H9 (cell line): ENCODE measurements at regions not wholly inside any gene's neighbourhood (a gene's known extent, or its start where the extent isn't known, plus 50 kb on each side); places are given as distances from the start of the nearest gene placed in this dataset.

Experiments used
- DNase-seq: peaks from one replicate; pipeline ENCODE4 v3.0.0-alpha.2; 2017
- H2AFZ ChIP-seq: one replicate; pipeline ENCODE4 v1.6.1; 2013; ENCODE audit warnings: mild to moderate bottlenecking, low read length, control low read depth, moderate library complexity
- H2AK5ac ChIP-seq: 2 replicates; pipeline ENCODE4 v1.6.1; 2013; ENCODE audit warnings: low read length, control low read depth, mixed read lengths; ENCODE audit not compliant: insufficient read length
- H2BK120ac ChIP-seq: one replicate; pipeline ENCODE4 v1.6.1; 2013; ENCODE audit warnings: low read depth, mild to moderate bottlenecking, low read length, control low read depth, inconsistent platforms; ENCODE audit not compliant: poor library complexity, severe bottlenecking
- H2BK12ac ChIP-seq: 2 replicates; pipeline ENCODE4 v1.6.1; 2013; ENCODE audit warnings: low read length, control low read depth, mixed read lengths, low read depth; ENCODE audit not compliant: insufficient read length
- H2BK15ac ChIP-seq: 2 replicates; pipeline ENCODE4 v1.6.1; 2013; ENCODE audit warnings: low read depth, low read length, control low read depth
- H2BK20ac ChIP-seq: one replicate; pipeline ENCODE4 v1.6.1; 2013; ENCODE audit warnings: low read depth, mild to moderate bottlenecking, low read length, control low read depth, inconsistent platforms; ENCODE audit not compliant: poor library complexity, severe bottlenecking
- H2BK5ac ChIP-seq: 2 replicates; pipeline ENCODE4 v1.6.1; 2013; ENCODE audit warnings: low read length, control low read depth, mixed read lengths; ENCODE audit not compliant: insufficient read length
- H3K14ac ChIP-seq: 2 replicates; pipeline ENCODE4 v1.6.1; 2013; ENCODE audit warnings: low read length, control low read depth; ENCODE audit not compliant: insufficient read depth
- H3K18ac ChIP-seq: 2 replicates; pipeline ENCODE4 v1.6.1; 2013; ENCODE audit warnings: low read depth, mild to moderate bottlenecking, mixed read lengths, low read length, control low read depth; ENCODE audit not compliant: insufficient read length
- H3K23ac ChIP-seq: 2 replicates; pipeline ENCODE4 v1.6.1; 2013; ENCODE audit warnings: low read length, control low read depth, mixed read lengths, low read depth; ENCODE audit not compliant: insufficient read length
- H3K23me2 ChIP-seq: 2 replicates; pipeline ENCODE4 v1.6.1; 2013; ENCODE audit warnings: low read depth, mild to moderate bottlenecking, mixed read lengths, low read length, control low read depth; ENCODE audit not compliant: insufficient read length, poor library complexity, severe bottlenecking
- H3K27ac ChIP-seq: 2 replicates; pipeline ENCODE4 v1.5.1; 2013; ENCODE audit warnings: low read length, control low read depth, mixed read lengths, low read depth; ENCODE audit not compliant: insufficient read length
- H3K27me3 ChIP-seq: 2 replicates; pipeline ENCODE4 v1.6.1; 2013; ENCODE audit warnings: low read length, control low read depth, inconsistent platforms; ENCODE audit not compliant: insufficient read depth
- H3K4ac ChIP-seq: 2 replicates; pipeline ENCODE4 v1.6.1; 2013; ENCODE audit warnings: low read depth, mild to moderate bottlenecking, control low read depth, inconsistent platforms, low read length, moderate library complexity
- H3K4me1 ChIP-seq: 2 replicates; pipeline ENCODE4 v1.6.1; 2013; ENCODE audit warnings: low read length, control low read depth, inconsistent platforms; ENCODE audit not compliant: insufficient read depth
- H3K4me2 ChIP-seq: 2 replicates; pipeline ENCODE4 v1.6.1; 2013; ENCODE audit warnings: low read length, control low read depth, mixed read lengths; ENCODE audit not compliant: insufficient read length, insufficient read depth
- H3K56ac ChIP-seq: 2 replicates; pipeline ENCODE4 v1.6.1; 2013; ENCODE audit warnings: low read depth, mild to moderate bottlenecking, mixed read lengths, low read length, control low read depth; ENCODE audit not compliant: insufficient read length
- H3K79me1 ChIP-seq: 2 replicates; pipeline ENCODE4 v1.6.1; 2013; ENCODE audit warnings: low read depth, mild to moderate bottlenecking, moderate library complexity, low read length, control low read depth, inconsistent platforms; ENCODE audit not compliant: insufficient read depth, poor library complexity, severe bottlenecking
- H3K79me2 ChIP-seq: 2 replicates; pipeline ENCODE4 v1.6.1; 2013; ENCODE audit warnings: low read length, control low read depth, inconsistent platforms; ENCODE audit not compliant: insufficient read depth
- H3K9ac ChIP-seq: 2 replicates; pipeline ENCODE4 v1.6.1; 2013; ENCODE audit warnings: low read length, control low read depth, mixed read lengths; ENCODE audit not compliant: insufficient read length; ENCODE audit errors: extremely low read depth
- H3K9me3 ChIP-seq: one replicate; pipeline ENCODE4 v1.6.1; 2013; ENCODE audit warnings: low read depth, low read length, inconsistent platforms; ENCODE audit not compliant: control insufficient read depth
- H3T11ph ChIP-seq: one replicate; pipeline ENCODE4 v1.6.1; 2013; ENCODE audit warnings: mild to moderate bottlenecking, low read length, control low read depth, inconsistent platforms
- H4K20me1 ChIP-seq: one replicate; pipeline ENCODE4 v1.6.1; 2013; ENCODE audit not compliant: control insufficient read depth, insufficient read length, insufficient read depth
- H4K5ac ChIP-seq: 2 replicates; pipeline ENCODE4 v1.6.1; 2013; ENCODE audit warnings: low read depth, mild to moderate bottlenecking, mixed read lengths, low read length, control low read depth; ENCODE audit not compliant: insufficient read length
- H4K8ac ChIP-seq: replicated peaks from 2 replicates; pipeline ENCODE4 v1.6.1; 2013; ENCODE audit warnings: low read length, control low read depth, mixed read lengths, low read depth; ENCODE audit not compliant: insufficient read length
- H4K91ac ChIP-seq: 2 replicates; pipeline ENCODE4 v1.6.1; 2013; ENCODE audit warnings: low read depth, mild to moderate bottlenecking, moderate library complexity, mixed read lengths, low read length, control low read depth; ENCODE audit not compliant: insufficient read length
- H3K27ac Mint-ChIP-seq, 3 experiments: 2 replicates in 2 of 3; 3 replicates in 1 of 3; pipeline ENCODE4 v1.8.0; 2020 to 2021; ENCODE audit warnings: mixed read lengths in 3 of 3, mild to moderate bottlenecking in 1 of 3, moderate library complexity in 1 of 3
- H3K27me3 Mint-ChIP-seq: 2 replicates; pipeline ENCODE4 v1.8.0; 2021; ENCODE audit warnings: low read depth, mild to moderate bottlenecking, moderate library complexity, mixed read lengths
- H3K36me3 Mint-ChIP-seq, 3 experiments: 2 replicates in 2 of 3; 3 replicates in 1 of 3; pipeline ENCODE4 v1.8.0; 2020 to 2021; ENCODE audit warnings: low read depth in 3 of 3, mixed read lengths in 3 of 3; ENCODE audit not compliant: insufficient read depth in 1 of 3
- H3K4me1 Mint-ChIP-seq, 2 experiments: 2 replicates each; pipeline ENCODE4 v1.8.0; 2020; ENCODE audit warnings: mixed read lengths in 2 of 2
- H3K4me3 Mint-ChIP-seq, 2 experiments: 2 replicates in 1 of 2; 3 replicates in 1 of 2; pipeline ENCODE4 v1.8.0; 2020 to 2021; ENCODE audit warnings: mild to moderate bottlenecking in 2 of 2, mixed read lengths in 2 of 2, moderate library complexity in 1 of 2
- H3K9me3 Mint-ChIP-seq, 2 experiments: 2 replicates in 1 of 2; 3 replicates in 1 of 2; pipeline ENCODE4 v1.8.0; 2020; ENCODE audit warnings: mild to moderate bottlenecking in 2 of 2, mixed read lengths in 2 of 2, moderate library complexity in 1 of 2
- WGBS: extraction: QIAGEN DNeasy Blood & Tissue Kit; methylation state at CpG from one replicate; pipeline ENCODE4 v1.1.7; 2013; ENCODE audit warnings: missing lambda C conversion rate, low lambda C conversion rate, mixed read lengths; ENCODE audit not compliant: insufficient read length; ENCODE audit errors: extremely low coverage; 5-methylcytosine and 5-hydroxymethylcytosine counted together
- TF ChIP-seq, protein P1 (sequence below): fragments of 200-600 bp; sonication (generic); conservative IDR thresholded peaks from 3 replicates; pipeline ENCODE4 v1.8.0; 2021; ENCODE audit warnings: antibody characterized with exemption, mild to moderate bottlenecking

DNA sequence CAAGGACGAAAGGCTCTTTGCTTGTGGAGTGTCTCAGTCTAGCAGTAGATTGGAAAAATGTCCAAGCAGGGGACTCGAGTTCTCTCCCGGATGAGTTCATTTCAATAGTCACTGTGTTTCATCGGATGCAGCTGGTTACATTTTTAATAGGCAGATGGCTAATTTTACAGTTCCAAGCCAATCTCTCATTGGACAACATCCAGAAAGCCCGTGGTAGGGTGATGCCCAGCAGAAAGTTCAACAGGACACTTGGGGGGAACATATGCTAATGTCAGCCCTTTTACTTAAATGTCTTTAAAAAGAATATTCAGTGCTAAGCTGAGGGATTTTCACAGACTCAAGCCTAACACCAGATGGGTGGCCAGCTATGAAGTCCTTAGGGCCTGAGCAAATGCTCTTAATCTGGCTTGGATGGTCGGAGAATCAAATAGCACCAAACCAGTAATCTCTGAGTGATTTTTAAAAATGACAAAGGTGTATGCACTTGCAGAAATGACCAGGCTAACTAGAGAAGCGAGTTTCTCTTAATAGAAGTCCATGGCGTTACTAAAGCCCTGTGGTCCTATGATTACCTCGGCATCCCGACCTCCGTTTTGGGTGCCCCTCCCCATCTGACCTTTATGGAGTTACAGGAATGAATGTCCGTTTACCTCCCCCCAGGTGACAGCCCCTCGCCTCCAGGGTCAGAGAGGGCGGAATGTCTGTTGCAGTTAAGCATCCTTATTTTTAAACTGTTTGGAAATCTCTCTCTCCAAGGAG is 289.2 kb upstream of the SALL1 start:
- no peak overlapping the region for H3K4ac ChIP-seq
- peaks cover 8% of the 10 kb centered on the region; the same call in 1 of the 2 replicates for H3K4me1 ChIP-seq
- no peaks in the 10 kb centered on the region for H4K20me1 ChIP-seq
- no peak overlapping the region for H3K14ac ChIP-seq
- H3K23me2 ChIP-seq = no peaks in the 10 kb centered on the region
- H3K27me3 ChIP-seq = no peaks in the 10 kb centered on the region
- H3K4me2 ChIP-seq = peak overlapping the region; percentile 35
- no peak overlapping the region for H3K9ac ChIP-seq
- H3K9me3 ChIP-seq = no peaks in the 10 kb centered on the region
- no peak overlapping the region for H3K18ac ChIP-seq
- no peak overlapping the region for H4K8ac ChIP-seq
- Mint-ChIP-seq H3K4me3 (peak overlapping the region; percentile 49 to 64), H3K4me1 (peaks cover 46 to 55% of the 10 kb centered on the region in 2 experiments), H3K27ac (peak overlapping the region; percentile 3 to 97 (median 74); a peak in 6 of 7 replicates), H3K27me3 (no peaks in the 10 kb centered on the region), H3K9me3 (no peaks in the 10 kb centered on the region), H3K36me3 (no peaks in the 10 kb centered on the region)
- H3T11ph ChIP-seq = no peak overlapping the region
- no peak overlapping the region for H4K91ac ChIP-seq
- H2AK5ac ChIP-seq = no peak overlapping the region
- no peak overlapping the region for H4K5ac ChIP-seq
- H3K79me2 ChIP-seq = no peaks in the 10 kb centered on the region
- H3K56ac ChIP-seq = no peak overlapping the region
- no peak overlapping the region for H2BK5ac ChIP-seq
- no CpG with 5 or more reads among the region's 14 CpGs for WGBS
- no peak overlapping the region for H2BK120ac ChIP-seq
- no peak overlapping the region for H2AFZ ChIP-seq
- H2BK15ac ChIP-seq = no peak overlapping the region
- DNase-seq = no peak
- no peak overlapping the region for H3K23ac ChIP-seq
- no peaks in the 10 kb centered on the region for H3K79me1 ChIP-seq
- no peak overlapping the region for H2BK12ac ChIP-seq
- no peak overlapping the region for H2BK20ac ChIP-seq
- TF ChIP-seq, protein P1, sequence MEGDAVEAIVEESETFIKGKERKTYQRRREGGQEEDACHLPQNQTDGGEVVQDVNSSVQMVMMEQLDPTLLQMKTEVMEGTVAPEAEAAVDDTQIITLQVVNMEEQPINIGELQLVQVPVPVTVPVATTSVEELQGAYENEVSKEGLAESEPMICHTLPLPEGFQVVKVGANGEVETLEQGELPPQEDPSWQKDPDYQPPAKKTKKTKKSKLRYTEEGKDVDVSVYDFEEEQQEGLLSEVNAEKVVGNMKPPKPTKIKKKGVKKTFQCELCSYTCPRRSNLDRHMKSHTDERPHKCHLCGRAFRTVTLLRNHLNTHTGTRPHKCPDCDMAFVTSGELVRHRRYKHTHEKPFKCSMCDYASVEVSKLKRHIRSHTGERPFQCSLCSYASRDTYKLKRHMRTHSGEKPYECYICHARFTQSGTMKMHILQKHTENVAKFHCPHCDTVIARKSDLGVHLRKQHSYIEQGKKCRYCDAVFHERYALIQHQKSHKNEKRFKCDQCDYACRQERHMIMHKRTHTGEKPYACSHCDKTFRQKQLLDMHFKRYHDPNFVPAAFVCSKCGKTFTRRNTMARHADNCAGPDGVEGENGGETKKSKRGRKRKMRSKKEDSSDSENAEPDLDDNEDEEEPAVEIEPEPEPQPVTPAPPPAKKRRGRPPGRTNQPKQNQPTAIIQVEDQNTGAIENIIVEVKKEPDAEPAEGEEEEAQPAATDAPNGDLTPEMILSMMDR = no peak
- H3K27ac ChIP-seq = no peak overlapping the region
